SKM-1 treated with dmso at 0.1 percent for 144 hours (cell line): ENCODE measurements at regions not wholly inside any gene's neighbourhood (a gene's known extent, or its start where the extent isn't known, plus 50 kb on each side); places are given as distances from the start of the nearest gene placed in this dataset.

Experiments
- DNase-seq: peaks from one replicate; lab custom pipeline; 2025; ENCODE audit not compliant: unreplicated experiment; lab: John Stamatoyannopoulos, UW

GRCh38 chr22:49207008-49208003 lies 620.4 kb downstream of the BRD1 start:
- no peak for DNase-seq

- DNase-seq: no peak
These were observed 621.4 kb downstream of the BRD1 start for GRCh38 chr22:49206281-49206680.

- DNase-seq: no peak
These were observed 622.2 kb downstream of the BRD1 start for GRCh38 chr22:49205483-49205800.

GRCh38 chr22:49204599-49205482 lies 622.8 kb downstream of the BRD1 start:
- DNase-seq: no peak

- DNase-seq: no peak
These were observed 623.6 kb downstream of the BRD1 start for GRCh38 chr22:49203859-49204598.

- no peak for DNase-seq
These were observed 624.4 kb downstream of the BRD1 start for GRCh38 chr22:49203091-49203858.

GRCh38 chr22:49202226-49202625 lies 625.4 kb downstream of the BRD1 start:
- DNase-seq: no peak

GRCh38 chr22:49201046-49201970 lies 626.4 kb downstream of the BRD1 start:
- no peak for DNase-seq

GRCh38 chr22:49199224-49199623 lies 628.4 kb downstream of the BRD1 start:
- DNase-seq: no peak

GRCh38 chr22:49198705-49199084 lies 629.0 kb downstream of the BRD1 start:
- no peak for DNase-seq

- no peak for DNase-seq
These were observed 629.5 kb downstream of the BRD1 start for GRCh38 chr22:49197986-49198704.

- DNase-seq: no peak
These were observed 630.2 kb downstream of the BRD1 start for GRCh38 chr22:49197505-49197904.

GRCh38 chr22:49196046-49196511 lies 631.6 kb downstream of the BRD1 start:
- no peak for DNase-seq

- DNase-seq: no peak
These were observed 632.0 kb downstream of the BRD1 start for GRCh38 chr22:49195636-49196035.

GRCh38 chr22:49193901-49194465 lies 633.7 kb downstream of the BRD1 start:
- no peak for DNase-seq

- DNase-seq: no peak
These were observed 634.3 kb downstream of the BRD1 start for GRCh38 chr22:49193348-49193747.

- no peak for DNase-seq
These were observed 634.8 kb downstream of the BRD1 start for GRCh38 chr22:49192857-49193250.

GRCh38 chr22:49192180-49192856 lies 635.4 kb downstream of the BRD1 start:
- DNase-seq: no peak
